Ovary (tissue), 3 donors: ENCODE measurements at regions not wholly inside any gene's neighbourhood (a gene's known extent, or its start where the extent isn't known, plus 50 kb on each side); places are given as distances from the start of the nearest gene placed in this dataset.

Source experiments
- CTCF ChIP-seq, 3 donors: fragments of 450-650 bp in 2 of 3; fragments of 200-600 bp in 1 of 3; IDR thresholded peaks; one replicate each; pipeline versions ENCODE4 v1.5.1 to v1.8.0; 2016 to 2022; ENCODE audit warnings: antibody characterized with exemption in 3 of 3, mild to moderate bottlenecking in 1 of 3
- EP300 ChIP-seq: sonication (generic); formaldehyde crosslinking; IDR thresholded peaks from one replicate; pipeline ENCODE4 v1.6.1; 2017; ENCODE audit warnings: antibody characterized with exemption
- POLR2A ChIP-seq: fragments of 450-650 bp; IDR thresholded peaks from one replicate; pipeline ENCODE4 v1.6.1; 2017; ENCODE audit warnings: antibody characterized with exemption, mild to moderate bottlenecking, moderate library complexity
- donor health status: DM: no; HTN: no; CAD: no.

GRCh38 chr3:29202378-29202777 is 78.5 kb upstream of the RBMS3 start:
- TF ChIP-seq CTCF (IDR thresholded peaks at IDR 0.05) (no peak), POLR2A (no peak), EP300 (no peak)
